ENCODE measurements at regions not wholly inside any gene's neighbourhood (a gene's known extent, or its start where the extent isn't known, plus 50 kb on each side); places are given as distances from the start of the nearest gene placed in this dataset.

GRCh38 chr5:61840361-61840760 lies 465.6 kb upstream of the KIF2A start:
- DNase-seq, result no peak

GRCh38 chr5:61842840-61843239 lies 463.2 kb upstream of the KIF2A start:
- DNase-seq, result no peak

GRCh38 chr5:61850696-61851095 lies 455.3 kb upstream of the KIF2A start:
- no peak for DNase-seq

- DNase-seq, result no peak
Observed at GRCh38 chr5:61854531-61854930, 451.5 kb upstream of the KIF2A start.

- no peak for DNase-seq
Observed at GRCh38 chr5:61860978-61861377, 445.0 kb upstream of the KIF2A start.

- DNase-seq, result no peak
Observed at GRCh38 chr5:61866930-61867329, 439.1 kb upstream of the KIF2A start.

- DNase-seq, result no peak
Observed at GRCh38 chr5:61869333-61869732, 436.7 kb upstream of the KIF2A start.

- DNase-seq, result no peak
Observed at GRCh38 chr5:61878471-61878870, 427.5 kb upstream of the KIF2A start.

GRCh38 chr5:61881821-61882487 lies 424.1 kb upstream of the KIF2A start:
- no peak for DNase-seq

- DNase-seq, result no peak
Observed at GRCh38 chr5:61882901-61883500, 423.0 kb upstream of the KIF2A start.

GRCh38 chr5:61884252-61884855 lies 421.7 kb upstream of the KIF2A start:
- no peak for DNase-seq

GRCh38 chr5:61886214-61886613 lies 419.8 kb upstream of the KIF2A start:
- DNase-seq, result no peak

GRCh38 chr5:61887271-61887670 lies 418.7 kb upstream of the KIF2A start:
- no peak for DNase-seq

- DNase-seq, result no peak
Observed at GRCh38 chr5:61894046-61894445, 412.0 kb upstream of the KIF2A start.

GRCh38 chr5:61896811-61897210 lies 409.2 kb upstream of the KIF2A start:
- DNase-seq, result no peak

- no peak for DNase-seq
Observed at GRCh38 chr5:61897251-61897650, 408.8 kb upstream of the KIF2A start.

GRCh38 chr5:61901997-61902396 lies 404.0 kb upstream of the KIF2A start:
- no peak for DNase-seq

GRCh38 chr5:61904730-61905129 lies 401.3 kb upstream of the KIF2A start:
- DNase-seq, result no peak

- no peak for DNase-seq
Observed at GRCh38 chr5:61905613-61906012, 400.4 kb upstream of the KIF2A start.

- DNase-seq, result no peak
Observed at GRCh38 chr5:61906820-61907219, 399.2 kb upstream of the KIF2A start.

GRCh38 chr5:61907995-61908394 lies 398.0 kb upstream of the KIF2A start:
- no peak for DNase-seq

- DNase-seq, result no peak
Observed at GRCh38 chr5:61910771-61911170, 395.2 kb upstream of the KIF2A start.

- no peak for DNase-seq
Observed at GRCh38 chr5:61912559-61912958, 393.4 kb upstream of the KIF2A start.

GRCh38 chr5:61915646-61916045 lies 390.4 kb upstream of the KIF2A start:
- DNase-seq, result no peak
